ENCODE measurements at regions not wholly inside any gene's neighbourhood (a gene's known extent, or its start where the extent isn't known, plus 50 kb on each side); places are given as distances from the start of the nearest gene placed in this dataset.

GRCh38 chr1:93744299-93744988, 62.8 kb upstream of the BCAR3 start:
- no peak for TF ChIP-seq GABPA (IDR thresholded peaks at IDR 0.05; ENCODE audit: low read depth)
- no peak for TF ChIP-seq CTCF (IDR thresholded peaks at IDR 0.05; ENCODE audit: insufficient read depth, low read length)
